ENCODE measurements at regions not wholly inside any gene's neighbourhood (a gene's known extent, or its start where the extent isn't known, plus 50 kb on each side); places are given as distances from the start of the nearest gene placed in this dataset.

DNA sequence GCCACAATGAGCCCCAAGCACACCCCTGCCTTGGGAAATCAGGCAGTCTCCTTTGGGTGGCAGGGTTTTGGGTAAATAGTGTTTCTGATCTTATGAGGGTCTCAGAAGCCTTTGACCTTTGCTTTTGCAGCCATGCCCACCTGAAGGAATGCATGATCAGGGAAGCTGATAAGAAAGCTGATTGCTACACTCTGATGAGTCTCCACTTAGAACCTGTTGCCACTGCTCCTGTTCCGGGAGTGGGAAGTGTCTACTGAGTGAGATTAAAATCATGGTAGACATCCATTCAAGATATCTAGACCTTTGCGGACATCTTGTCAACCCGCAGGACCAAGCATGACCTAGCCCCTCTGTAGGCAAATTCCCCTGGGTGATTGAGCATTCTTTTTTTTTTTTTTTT is 282.6 kb downstream of the SKIDA1 start:
- TF ChIP-seq CTCF (conservative IDR thresholded peaks at IDR 0.05 in 1 of 2, IDR thresholded peaks at IDR 0.05 in 1 of 2; ENCODE audit: low read depth in 1 of 2, low read length in 2 of 2) (no peak), EZH2 (IDR thresholded peaks at IDR 0.05; ENCODE audit: low read length, missing control alignments) (no peak)
- Histone ChIP-seq H3K4me1 (ENCODE audit: control insufficient read depth, extremely low read depth, insufficient read depth, low read length) (peaks cover 2% of the 10 kb centered on the region), H3K9ac (ENCODE audit: insufficient read depth, low read length) (no peak overlapping the region), H3K27ac (ENCODE audit: insufficient read depth, low read length) (no peak overlapping the region), H3K4me2 (ENCODE audit: extremely low read depth, insufficient read depth, low read length) (no peak overlapping the region), H3K79me2 (ENCODE audit: control insufficient read depth, insufficient read depth, low read length) (no peaks in the 10 kb centered on the region), H3K36me3 (ENCODE audit: control insufficient read depth, insufficient read depth, low read length) (no peaks in the 10 kb centered on the region), H3K9me3 (ENCODE audit: control insufficient read depth, insufficient read depth, low read depth, low read length) (no peaks in the 10 kb centered on the region), H4K20me1 (ENCODE audit: control insufficient read depth, extremely low read depth, insufficient read depth, low read length) (no peaks in the 10 kb centered on the region), H2AFZ (ENCODE audit: low read length) (no peak overlapping the region), H3K27me3 (ENCODE audit: control insufficient read depth, insufficient read depth, low read length) (no peaks in the 10 kb centered on the region), H3K4me3 (replicated peaks in 1 of 4; ENCODE audit: control extremely low read depth in 1 of 4, insufficient read depth in 1 of 4, low read depth in 3 of 4, low read length in 4 of 4) (no peak overlapping the region)
- DNase-seq (ENCODE audit: low read depth in 2 of 2): no peak

DNA sequence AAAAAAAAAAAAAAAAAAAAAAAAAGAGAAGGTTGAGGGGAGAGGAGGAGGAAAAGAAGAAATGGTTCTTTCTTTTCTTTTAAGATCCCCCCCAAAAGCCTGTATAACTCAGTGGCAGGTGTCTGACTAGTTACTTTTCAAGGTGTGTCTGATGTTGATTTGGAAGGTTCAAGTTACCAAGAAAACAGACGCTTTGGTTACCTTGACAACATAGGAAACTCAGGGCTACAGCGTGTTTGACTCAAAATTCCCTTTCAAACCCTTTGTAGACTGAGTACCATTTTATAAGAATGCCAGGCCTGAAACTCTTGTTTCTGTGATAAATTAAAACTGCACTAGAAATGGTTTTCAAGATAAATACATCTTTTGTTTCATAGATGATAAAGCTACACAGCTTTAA is 286.8 kb downstream of the SKIDA1 start:
- H3K4me3 ChIP-seq (replicated peaks in 1 of 4; ENCODE audit: control extremely low read depth in 1 of 4, insufficient read depth in 1 of 4, low read depth in 3 of 4, low read length in 4 of 4): no peak overlapping the region
- no peak for DNase-seq (ENCODE audit: low read depth in 2 of 2)
- no peak overlapping the region for H3K4me2 ChIP-seq (ENCODE audit: extremely low read depth, insufficient read depth, low read length)
- H3K4me1 ChIP-seq (ENCODE audit: control insufficient read depth, extremely low read depth, insufficient read depth, low read length): peaks cover 2% of the 10 kb centered on the region
- no peaks in the 10 kb centered on the region for H3K79me2 ChIP-seq (ENCODE audit: control insufficient read depth, insufficient read depth, low read length)
- H3K27me3 ChIP-seq (ENCODE audit: control insufficient read depth, insufficient read depth, low read length): no peaks in the 10 kb centered on the region
- no peak overlapping the region for H2AFZ ChIP-seq (ENCODE audit: low read length)
- no peak for TF ChIP-seq CTCF (conservative IDR thresholded peaks at IDR 0.05 in 1 of 2, IDR thresholded peaks at IDR 0.05 in 1 of 2; ENCODE audit: low read depth in 1 of 2, low read length in 2 of 2)
- no peak for TF ChIP-seq EZH2 (IDR thresholded peaks at IDR 0.05; ENCODE audit: low read length, missing control alignments)
- no peaks in the 10 kb centered on the region for H4K20me1 ChIP-seq (ENCODE audit: control insufficient read depth, extremely low read depth, insufficient read depth, low read length)
- H3K9ac ChIP-seq (ENCODE audit: insufficient read depth, low read length): no peak overlapping the region
- no peaks in the 10 kb centered on the region for H3K9me3 ChIP-seq (ENCODE audit: control insufficient read depth, insufficient read depth, low read depth, low read length)
- no peaks in the 10 kb centered on the region for H3K36me3 ChIP-seq (ENCODE audit: control insufficient read depth, insufficient read depth, low read length)
- H3K27ac ChIP-seq (ENCODE audit: insufficient read depth, low read length): no peak overlapping the region

- Histone ChIP-seq H3K4me2 (ENCODE audit: extremely low read depth, insufficient read depth, low read length) (no peak overlapping the region), H3K27me3 (ENCODE audit: control insufficient read depth, insufficient read depth, low read length) (no peaks in the 10 kb centered on the region), H3K9ac (ENCODE audit: insufficient read depth, low read length) (no peak overlapping the region), H3K27ac (ENCODE audit: insufficient read depth, low read length) (no peak overlapping the region), H3K4me3 (replicated peaks in 1 of 4; ENCODE audit: control extremely low read depth in 1 of 4, insufficient read depth in 1 of 4, low read depth in 3 of 4, low read length in 4 of 4) (no peak overlapping the region), H2AFZ (ENCODE audit: low read length) (no peak overlapping the region), H3K9me3 (ENCODE audit: control insufficient read depth, insufficient read depth, low read depth, low read length) (no peaks in the 10 kb centered on the region), H3K4me1 (ENCODE audit: control insufficient read depth, extremely low read depth, insufficient read depth, low read length) (peaks cover 2% of the 10 kb centered on the region), H3K36me3 (ENCODE audit: control insufficient read depth, insufficient read depth, low read length) (no peaks in the 10 kb centered on the region), H3K79me2 (ENCODE audit: control insufficient read depth, insufficient read depth, low read length) (no peaks in the 10 kb centered on the region), H4K20me1 (ENCODE audit: control insufficient read depth, extremely low read depth, insufficient read depth, low read length) (no peaks in the 10 kb centered on the region)
- TF ChIP-seq EZH2 (IDR thresholded peaks at IDR 0.05; ENCODE audit: low read length, missing control alignments) (no peak), CTCF (conservative IDR thresholded peaks at IDR 0.05 in 1 of 2, IDR thresholded peaks at IDR 0.05 in 1 of 2; ENCODE audit: low read depth in 1 of 2, low read length in 2 of 2) (no peak)
- no peak for DNase-seq (ENCODE audit: low read depth in 2 of 2)
These were observed 287.4 kb downstream of the SKIDA1 start for GRCh38 chr10:21238044-21238443.
